Urothelium cell line (cell line): ENCODE measurements at regions not wholly inside any gene's neighbourhood (a gene's known extent, or its start where the extent isn't known, plus 50 kb on each side); places are given as distances from the start of the nearest gene placed in this dataset.

Experiments
- DNase-seq: peaks from one replicate; pipeline ENCODE4 v3.0.0; 2011; ENCODE audit warnings: low spot score, mixed read lengths
- FAIRE-seq: peaks from 2 replicates; lab custom pipeline; 2011; peaks lifted over from hg19 to GRCh38; lab: Jason Lieb, UNC

DNA sequence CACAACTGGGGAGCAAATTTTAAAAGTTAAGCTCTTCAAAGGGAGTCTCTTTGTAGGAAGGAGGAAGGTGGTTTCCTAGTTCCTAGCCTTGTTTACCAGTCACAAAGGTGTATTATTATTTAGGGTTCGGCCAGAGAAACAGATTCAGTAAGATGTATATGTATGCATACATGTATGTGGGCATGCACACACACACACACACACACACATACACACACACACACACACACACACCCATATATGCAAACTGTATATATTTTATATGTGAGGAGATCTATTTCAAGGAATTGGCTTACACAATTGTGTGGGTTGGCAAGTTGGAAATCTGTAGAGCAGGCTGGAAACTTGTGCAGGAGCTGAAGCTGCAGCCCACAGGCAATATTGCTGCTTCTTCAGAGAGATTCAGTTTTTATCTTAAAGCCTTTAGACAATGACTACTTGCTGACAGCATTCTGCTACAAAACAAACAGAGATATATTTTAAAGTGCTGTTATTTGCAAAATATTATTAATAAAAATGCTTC lies 75.3 kb upstream of the DNAH5 start:
- no peak for FAIRE-seq
- DNase-seq, result no peak

- FAIRE-seq (no peak), DNase-seq (no peak)
Measured at GRCh38 chr5:14017904-14018303, 73.4 kb upstream of the DNAH5 start.

- no peak for FAIRE-seq
Measured at GRCh38 chr5:14016549-14016948, 72.1 kb upstream of the DNAH5 start.

GRCh38 chr5:14011089-14012020 lies 66.9 kb upstream of the DNAH5 start:
- DNase-seq, result peak; percentile 96
- FAIRE-seq, result peak; percentile 56

More at GRCh38 chr5:14016549-14016948, 72.1 kb upstream of the DNAH5 start:
- no peak for DNase-seq

DNA sequence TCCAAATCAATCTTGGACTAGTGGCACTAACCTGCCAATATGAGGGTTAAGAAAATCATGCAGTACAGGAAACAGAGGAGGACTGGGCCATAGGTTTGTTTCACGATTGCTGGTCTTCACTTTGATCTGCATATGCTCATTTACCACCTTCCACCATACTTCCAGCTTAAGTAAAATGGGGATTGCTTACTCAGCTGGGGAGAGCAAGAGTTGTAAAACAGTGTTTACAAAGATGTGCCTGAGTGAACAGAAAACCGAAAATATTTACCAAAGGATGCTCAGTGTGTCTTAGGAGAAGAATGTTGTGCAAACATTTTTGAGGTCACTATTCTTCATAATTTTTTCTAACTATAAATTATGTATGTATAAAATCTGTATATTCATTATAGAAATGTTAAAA lies 65.1 kb upstream of the DNAH5 start:
- DNase-seq, result no peak

GRCh38 chr5:14008819-14009311 lies 64.4 kb upstream of the DNAH5 start:
- FAIRE-seq (no peak), DNase-seq (no peak)

More for the DNA sequence above, 65.1 kb upstream of the DNAH5 start:
- FAIRE-seq, result no peak

- DNase-seq, result no peak
- no peak for FAIRE-seq
Measured at GRCh38 chr5:14006823-14007520, 62.5 kb upstream of the DNAH5 start.

- no peak for FAIRE-seq
- DNase-seq, result no peak
Measured at GRCh38 chr5:14004598-14005394, 60.3 kb upstream of the DNAH5 start.

DNA sequence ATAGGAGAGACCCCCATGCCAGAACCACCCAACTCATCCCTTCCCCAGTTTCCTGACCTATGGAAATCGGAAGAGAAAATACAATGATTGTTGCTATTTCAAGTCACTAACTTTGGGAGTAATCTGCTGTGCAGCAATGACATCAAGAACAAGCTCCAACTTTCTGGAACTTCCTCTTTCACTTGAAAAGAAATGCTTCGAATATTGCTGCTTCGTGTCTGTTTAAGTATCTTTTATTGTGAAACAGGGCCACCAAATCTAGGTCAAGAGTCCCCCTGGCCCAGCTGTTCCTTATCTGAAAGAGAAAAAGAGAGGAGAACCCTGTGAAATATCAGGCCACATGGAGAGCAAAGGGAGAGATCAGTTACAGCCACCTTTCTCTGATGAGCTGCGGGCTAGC lies 59.4 kb upstream of the DNAH5 start:
- FAIRE-seq (no peak), DNase-seq (no peak)

DNA sequence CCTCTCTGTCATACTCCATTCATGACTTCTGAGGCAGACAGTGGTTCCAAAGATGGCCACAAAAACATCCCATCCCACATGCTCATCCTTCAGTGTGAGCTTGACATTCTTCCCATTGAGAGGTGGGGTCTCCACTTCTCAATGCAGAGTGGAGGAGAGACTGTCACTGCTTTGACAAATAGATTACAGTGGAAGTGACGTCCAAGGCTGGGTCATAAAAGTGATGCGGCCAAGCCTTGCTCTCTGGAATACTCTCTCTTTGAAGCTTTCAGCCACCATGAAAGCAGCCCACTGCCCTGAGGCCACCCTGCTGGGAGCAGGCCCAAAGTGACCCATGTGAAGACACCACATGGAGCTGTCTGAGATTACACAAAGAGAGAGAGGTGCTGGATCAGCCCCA lies 59.0 kb upstream of the DNAH5 start:
- no peak for FAIRE-seq
- no peak for DNase-seq

- FAIRE-seq, result no peak
Measured at GRCh38 chr5:13998254-13998653, 53.8 kb upstream of the DNAH5 start.

DNA sequence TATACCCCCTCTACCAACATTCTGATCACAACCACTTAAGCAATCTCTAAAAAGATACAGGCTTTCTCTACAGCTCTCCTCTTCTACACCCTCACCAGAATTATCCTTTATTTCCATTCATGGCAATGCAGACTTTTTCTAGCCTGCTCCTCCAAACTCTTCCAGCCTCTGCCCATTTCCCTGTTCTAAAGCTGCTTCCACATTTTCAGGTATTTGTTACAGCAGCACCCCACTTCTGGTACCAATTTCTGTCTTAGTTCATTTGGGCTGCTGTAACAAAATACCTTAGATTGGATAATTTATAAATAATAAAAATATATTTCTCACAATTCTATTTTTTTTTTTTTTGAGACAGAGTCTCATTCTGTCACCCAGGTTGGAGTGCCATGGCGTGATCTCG lies 53.0 kb upstream of the DNAH5 start:
- no peak for DNase-seq

More at GRCh38 chr5:13998254-13998653, 53.8 kb upstream of the DNAH5 start:
- DNase-seq, result no peak

GRCh38 chr5:13994621-13995253 lies 50.2 kb upstream of the DNAH5 start:
- FAIRE-seq (no peak), DNase-seq (no peak)

More for the DNA sequence above, 53.0 kb upstream of the DNAH5 start:
- FAIRE-seq, result no peak
